Aorta (tissue), 5 donors: ENCODE measurements at regions not wholly inside any gene's neighbourhood (a gene's known extent, or its start where the extent isn't known, plus 50 kb on each side); places are given as distances from the start of the nearest gene placed in this dataset.

Source experiments
- ATAC-seq: fragments of 200-7000 bp; cut with Tn5 transposase; one replicate; pipeline ENCODE4 v1.9.1; 2022; ENCODE audit warnings: moderate library complexity; ENCODE audit not compliant: low FRiP score
- DNase-seq, 2 donors: peaks; one replicate each; pipeline ENCODE4 v3.0.0-alpha.2; 2020
- H3K27ac ChIP-seq, 2 donors: one replicate each; pipeline ENCODE4 v1.5.1; 2013; ENCODE audit warnings: low read length in 2 of 2, mild to moderate bottlenecking in 2 of 2, moderate library complexity in 2 of 2, control low read depth in 1 of 2, inconsistent platforms in 1 of 2, low read depth in 1 of 2
- H3K27me3 ChIP-seq, 2 donors: one replicate each; pipeline ENCODE4 v1.6.1; 2013; ENCODE audit warnings: control low read depth in 1 of 2, low read length in 1 of 2, mild to moderate bottlenecking in 1 of 2, moderate library complexity in 1 of 2; ENCODE audit not compliant: insufficient read depth in 2 of 2, control insufficient read depth in 1 of 2
- H3K36me3 ChIP-seq, 2 donors: one replicate each; pipeline ENCODE4 v1.6.1; 2013; ENCODE audit warnings: control low read depth in 1 of 2, low read length in 1 of 2, mild to moderate bottlenecking in 1 of 2; ENCODE audit not compliant: insufficient read depth in 2 of 2, control insufficient read depth in 1 of 2
- H3K4me1 ChIP-seq, 2 donors: one replicate each; pipeline ENCODE4 v1.6.1; 2013; ENCODE audit warnings: low read length in 2 of 2, control low read depth in 1 of 2, mild to moderate bottlenecking in 1 of 2, moderate library complexity in 1 of 2; ENCODE audit not compliant: insufficient read depth in 2 of 2, control insufficient read depth in 1 of 2
- H3K4me3 ChIP-seq, 2 donors: one replicate each; pipeline ENCODE4 v1.5.1; 2013; ENCODE audit warnings: low read length in 2 of 2, control low read depth in 1 of 2, mild to moderate bottlenecking in 1 of 2
- H3K9me3 ChIP-seq: one replicate; pipeline ENCODE4 v1.6.1; 2013; ENCODE audit warnings: mild to moderate bottlenecking, low read length; ENCODE audit not compliant: control insufficient read depth
- whole genome bisulfite sequencing, 2 donors: extraction: QIAGEN DNeasy Blood & Tissue Kit; methylation state at CpG; one replicate each; pipeline ENCODE4 v1.1.7; 2013; 5-methylcytosine and 5-hydroxymethylcytosine counted together
- intact Hi-C, 2 donors: fragments of 100-400 bp; cut with DNase I; formaldehyde crosslinking; loops; one replicate each; pipeline versions ENCODE4 v1.14.2 to v1.15.0; 2022
- donor health status: healthy with polysubstance abuse.
- donor health status: Bipolar disorder and iron deficiency.
- donor health status: DM: no; HTN: no; CAD: no.
- donor health status: DM: no; HTN: no; CAD: no.
- donor health status: DM: yes; HTN: yes; CAD: no.

DNA sequence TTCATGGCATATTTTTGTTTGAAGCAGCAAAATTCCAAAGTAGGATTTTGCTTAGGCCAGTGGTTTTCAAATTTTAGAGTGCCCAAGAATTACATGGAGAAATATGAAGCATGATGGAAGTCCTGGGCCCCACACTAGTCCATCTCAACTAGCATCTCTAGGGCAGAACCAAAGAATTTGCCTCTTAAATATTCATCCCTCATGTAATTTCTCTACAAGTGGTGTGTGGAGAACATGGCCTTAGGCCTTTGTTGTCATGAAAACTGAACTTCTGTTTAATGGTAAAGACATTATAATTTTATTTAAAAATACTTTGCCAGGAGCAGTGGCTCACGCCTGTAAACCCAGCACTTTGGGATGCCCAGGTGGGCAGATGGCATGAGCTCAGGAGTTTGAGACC is 75.9 kb upstream of the CCNG1 start:
- Histone ChIP-seq H3K4me1 (no peaks in the 10 kb centered on the region), H3K9me3 (no peaks in the 10 kb centered on the region), H3K36me3 (no peaks in the 10 kb centered on the region), H3K4me3 (no peak overlapping the region), H3K27ac (no peak overlapping the region), H3K27me3 (no peaks in the 10 kb centered on the region)
- 74 to 78% methylated on average over 1 of the region's 1 CpG for WGBS, 2 donors
- intact Hi-C loops = no loop called here
- ATAC-seq = no peak
- no peak for DNase-seq

DNA sequence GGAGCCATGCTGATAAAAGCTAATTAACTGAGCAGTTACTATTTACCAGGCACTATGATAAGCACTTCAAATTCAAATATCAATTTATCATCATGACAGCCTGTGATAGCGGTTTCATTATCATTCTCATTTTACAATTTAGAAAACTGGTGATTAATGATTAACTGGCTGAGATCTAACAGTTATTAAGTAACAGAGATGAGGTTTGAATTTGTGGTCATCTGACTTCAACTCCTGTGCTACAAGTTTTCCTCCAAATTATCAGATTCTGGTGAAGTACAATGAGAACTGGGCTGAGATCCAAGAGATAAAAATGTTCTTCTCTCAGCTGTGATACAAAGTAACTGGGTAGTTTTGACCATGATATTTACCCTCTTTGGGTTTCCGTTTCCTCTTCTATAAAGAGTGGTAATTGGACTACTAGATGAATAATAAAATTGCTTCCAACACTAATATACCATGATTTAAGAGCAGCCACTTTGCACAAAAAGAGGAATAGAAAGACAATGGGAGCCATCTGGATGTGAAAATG is 74.5 kb upstream of the CCNG1 start:
- ATAC-seq (no peak), DNase-seq (no peak)
- no peaks in the 10 kb centered on the region for H3K36me3 ChIP-seq
- 43 to 44% methylated on average over 2 of the region's 2 CpGs for WGBS, 2 donors
- no peak overlapping the region for H3K27ac ChIP-seq
- no peaks in the 10 kb centered on the region for H3K4me1 ChIP-seq
- no peak overlapping the region for H3K4me3 ChIP-seq
- H3K9me3 ChIP-seq = no peaks in the 10 kb centered on the region
- intact Hi-C loops = no loop called here
- no peaks in the 10 kb centered on the region for H3K27me3 ChIP-seq

DNA sequence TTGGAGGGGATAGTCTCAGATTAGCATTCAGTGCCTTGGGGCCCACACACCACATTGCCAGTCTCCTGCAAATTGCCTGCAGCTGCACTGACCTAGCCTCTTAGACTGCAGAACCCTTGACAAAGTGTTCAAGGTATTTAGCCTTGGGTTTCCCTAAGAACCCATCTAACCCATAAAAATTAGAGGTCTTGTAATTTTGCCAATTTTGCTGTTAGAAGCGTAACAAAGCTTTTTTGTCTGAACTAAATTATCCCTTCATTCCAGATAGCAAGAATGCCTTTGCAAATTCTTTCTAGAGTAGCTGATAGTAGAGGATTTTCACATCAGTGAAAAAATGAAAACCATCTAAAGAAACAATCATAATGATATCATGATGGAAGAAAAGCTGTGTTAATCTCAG is 74.0 kb upstream of the CCNG1 start:
- intact Hi-C loops = no loop called here
- Histone ChIP-seq H3K4me3 (no peak overlapping the region), H3K4me1 (no peaks in the 10 kb centered on the region), H3K36me3 (no peaks in the 10 kb centered on the region), H3K9me3 (no peaks in the 10 kb centered on the region), H3K27ac (no peak overlapping the region), H3K27me3 (no peaks in the 10 kb centered on the region)
- DNase-seq (no peak), ATAC-seq (no peak)
- WGBS, 2 donors = 25 to 35% methylated on average over 1 of the region's 1 CpG

DNA sequence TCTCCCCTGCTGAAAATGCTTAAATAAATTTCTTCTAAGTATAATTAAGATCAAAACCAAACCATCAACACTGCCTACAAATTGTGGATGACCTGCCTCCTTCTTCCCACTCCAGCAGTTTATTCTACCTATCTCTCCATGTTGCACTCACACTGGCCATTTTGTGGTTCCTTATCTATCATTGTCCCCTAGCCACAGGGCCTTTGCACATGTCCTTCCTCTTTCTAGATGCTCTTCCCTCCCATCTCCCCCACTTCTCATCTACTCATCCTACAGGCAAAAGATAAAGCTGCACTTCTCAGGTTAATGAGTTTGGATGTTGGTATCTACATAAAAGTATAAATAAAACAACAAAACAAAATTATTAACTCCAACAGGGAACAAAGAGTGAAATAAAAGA is 70.6 kb upstream of the CCNG1 start:
- no peaks in the 10 kb centered on the region for H3K4me1 ChIP-seq
- ATAC-seq = no peak

DNA sequence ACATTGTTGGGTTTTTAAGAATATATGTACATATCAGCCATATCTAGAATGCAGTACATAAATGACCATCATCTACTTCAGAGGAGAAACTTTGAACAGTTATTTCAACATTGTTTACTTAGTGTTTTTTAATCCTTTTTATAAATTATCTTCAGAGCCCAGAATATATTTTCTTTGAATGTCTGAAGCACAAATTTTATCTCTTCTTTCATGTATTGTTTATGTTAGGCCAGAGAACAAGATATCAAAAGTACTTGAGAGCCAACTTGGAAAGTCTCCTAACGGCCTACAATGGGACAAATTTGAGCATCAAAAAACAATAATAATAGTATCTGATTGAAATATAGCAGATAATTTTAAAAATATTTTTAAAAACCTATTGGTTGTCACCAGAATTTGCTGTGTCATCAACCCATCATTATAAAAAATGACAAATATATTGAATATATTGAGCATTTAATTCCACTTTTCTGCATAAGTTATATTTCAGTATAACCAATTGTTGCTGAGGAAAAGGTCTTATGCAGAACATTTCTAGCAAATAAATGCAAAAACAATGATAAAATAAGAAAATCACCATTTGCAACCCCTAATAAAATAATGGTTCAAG is 67.5 kb upstream of the CCNG1 start:
- ATAC-seq (no peak), DNase-seq (no peak)
- no peak overlapping the region for H3K4me3 ChIP-seq
- H3K9me3 ChIP-seq = no peaks in the 10 kb centered on the region
- WGBS, 2 donors = 20 to 27% methylated on average over 1 of the region's 1 CpG
- no peaks in the 10 kb centered on the region for H3K4me1 ChIP-seq
- H3K36me3 ChIP-seq = no peaks in the 10 kb centered on the region
- intact Hi-C loops = no loop called here
- H3K27ac ChIP-seq = no peak overlapping the region
- no peaks in the 10 kb centered on the region for H3K27me3 ChIP-seq

More for the DNA sequence above, 70.6 kb upstream of the CCNG1 start:
- Histone ChIP-seq H3K27me3 (no peaks in the 10 kb centered on the region), H3K4me3 (no peak overlapping the region), H3K27ac (no peak overlapping the region), H3K9me3 (no peaks in the 10 kb centered on the region), H3K36me3 (no peaks in the 10 kb centered on the region)
- intact Hi-C loops = no loop called here
- no peak for DNase-seq

DNA sequence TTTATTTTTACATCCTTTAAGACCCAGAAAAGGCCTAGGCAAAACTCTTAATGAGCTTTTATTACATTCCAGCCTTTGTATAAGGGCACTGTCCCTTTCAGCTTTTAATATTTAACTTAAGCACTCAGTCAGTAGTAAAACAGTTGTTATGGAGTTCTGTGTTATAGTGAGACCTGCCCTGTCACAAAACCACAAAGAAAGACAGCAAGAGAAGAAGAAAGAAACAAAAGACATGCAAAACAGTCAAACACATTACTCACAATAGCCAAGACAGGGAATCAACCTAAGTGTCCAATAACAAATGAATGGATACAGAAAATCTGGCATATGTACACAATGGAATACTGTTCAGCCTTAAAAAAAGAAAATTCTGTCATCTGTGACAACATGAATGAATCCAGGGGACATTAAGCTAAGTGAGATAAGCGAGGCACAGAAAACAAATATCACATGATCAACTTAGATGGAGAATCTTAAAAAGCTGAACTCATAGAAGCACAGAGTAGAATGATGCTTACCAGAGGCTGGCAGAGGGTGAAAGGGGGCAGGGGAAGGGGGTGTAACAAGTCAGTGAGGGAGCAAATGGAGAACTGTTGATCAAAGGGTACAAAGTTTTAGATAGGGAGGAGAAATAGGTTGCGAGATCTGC is 63.8 kb upstream of the CCNG1 start:
- ATAC-seq = no peak
- Histone ChIP-seq H3K36me3 (no peaks in the 10 kb centered on the region), H3K27ac (no peak overlapping the region), H3K4me1 (no peaks in the 10 kb centered on the region), H3K27me3 (no peaks in the 10 kb centered on the region), H3K4me3 (no peak overlapping the region), H3K9me3 (no peaks in the 10 kb centered on the region)
- WGBS, 2 donors = 53 to 56% methylated on average over 2 of the region's 2 CpGs
- DNase-seq = no peak
- intact Hi-C loops = no loop called here

DNA sequence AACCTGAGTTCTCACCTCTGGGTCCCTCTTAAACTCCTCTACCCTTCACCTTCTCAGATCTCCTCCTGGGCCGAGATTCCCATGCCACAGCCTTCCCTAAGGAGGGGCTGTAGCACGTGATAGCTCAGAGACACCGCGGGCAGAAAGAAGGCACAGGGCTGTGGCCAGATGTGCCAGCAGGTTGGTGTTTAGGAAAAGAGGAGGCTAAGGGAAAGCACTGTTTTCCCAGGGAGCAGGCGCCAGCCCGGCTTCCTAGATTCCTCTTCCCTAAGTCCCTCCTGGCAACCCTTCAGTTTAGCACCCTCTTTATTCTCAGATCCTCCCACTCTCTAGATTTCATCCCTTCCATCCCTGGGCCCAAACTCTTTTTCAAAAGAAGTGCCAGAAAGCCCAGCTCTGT is 59.4 kb upstream of the CCNG1 start:
- no peaks in the 10 kb centered on the region for H3K36me3 ChIP-seq
- intact Hi-C loops = no loop called here
- WGBS, 2 donors = 67% methylated on average over 6 of the region's 6 CpGs
- H3K4me3 ChIP-seq = no peak overlapping the region
- H3K9me3 ChIP-seq = no peaks in the 10 kb centered on the region
- H3K27ac ChIP-seq = no peak overlapping the region
- no peak for ATAC-seq
- H3K4me1 ChIP-seq = no peaks in the 10 kb centered on the region
- DNase-seq = no peak
- no peaks in the 10 kb centered on the region for H3K27me3 ChIP-seq

DNA sequence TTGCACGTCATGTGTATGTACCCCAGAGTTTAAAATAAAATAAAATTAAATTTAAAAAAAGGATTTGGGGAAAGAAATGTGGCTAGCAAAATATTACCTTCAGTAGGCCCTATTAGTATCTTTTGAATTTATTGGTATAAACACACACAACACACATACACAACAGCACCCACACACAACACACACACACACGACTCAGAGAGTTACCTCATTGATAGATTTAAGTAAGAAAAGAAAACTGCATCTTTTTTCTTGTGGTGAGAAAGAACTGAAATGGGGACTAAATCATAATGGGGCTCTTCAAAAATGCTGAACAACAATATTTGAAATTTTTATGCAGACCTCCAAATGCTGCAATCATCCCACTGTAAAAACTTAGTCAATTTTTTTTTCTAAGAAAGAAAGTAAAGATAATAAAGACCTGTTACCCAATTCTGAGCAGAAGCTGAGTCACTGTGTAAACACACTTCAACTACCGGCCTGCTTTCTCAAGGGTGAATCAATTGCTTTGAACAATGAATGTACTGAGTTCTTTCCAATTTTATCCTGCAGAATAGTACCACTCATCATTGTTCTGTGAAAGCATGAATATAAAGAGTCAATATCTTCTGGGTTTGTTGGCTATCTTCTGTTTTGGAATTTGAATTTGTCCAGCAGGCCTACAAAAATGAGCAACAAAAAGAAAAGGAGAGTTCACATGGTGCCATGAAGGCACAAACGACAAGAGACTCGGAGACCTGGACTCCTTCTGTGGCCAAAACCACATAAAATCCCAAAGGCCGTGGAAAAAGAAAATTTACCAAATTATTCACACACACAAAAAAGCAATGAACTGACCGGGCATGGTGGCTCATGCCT is 57.9 kb upstream of the CCNG1 start:
- H3K4me3 ChIP-seq = no peak overlapping the region
- H3K9me3 ChIP-seq = no peaks in the 10 kb centered on the region
- no peak for ATAC-seq
- intact Hi-C loops = no loop called here
- no peaks in the 10 kb centered on the region for H3K36me3 ChIP-seq
- 67 to 68% methylated on average over 7 of the region's 7 CpGs for WGBS, 2 donors
- H3K27me3 ChIP-seq = no peaks in the 10 kb centered on the region
- no peak for DNase-seq
- H3K4me1 ChIP-seq = no peaks in the 10 kb centered on the region
- H3K27ac ChIP-seq = no peak overlapping the region
